ENCODE measurements at regions not wholly inside any gene's neighbourhood (a gene's known extent, or its start where the extent isn't known, plus 50 kb on each side); places are given as distances from the start of the nearest gene placed in this dataset.

- TF ChIP-seq ZNF18 (CRISPR knock-in tag; IDR thresholded peaks at IDR 0.05; ENCODE audit: insufficient replicate concordance) (no peak), MEIS1 (CRISPR knock-in tag; IDR thresholded peaks at IDR 0.05; ENCODE audit: borderline replicate concordance) (no peak), MZF1 (CRISPR knock-in tag; IDR thresholded peaks at IDR 0.05; ENCODE audit: borderline replicate concordance) (no peak), PBX3 (CRISPR knock-in tag; IDR thresholded peaks at IDR 0.05; ENCODE audit: borderline replicate concordance) (no peak)
Observed at GRCh38 chr2:125168442-125168841, 1143.4 kb downstream of the CNTNAP5 start (continued).

GRCh38 chr2:125169022-125169763, 1144.1 kb downstream of the CNTNAP5 start:
- Histone ChIP-seq H3K79me2 (ENCODE audit: insufficient read depth, low read length) (no peaks in the 10 kb centered on the region), H3K9me3 (ENCODE audit: low read length) (peaks cover 47% of the 10 kb centered on the region), H3K27ac (ENCODE audit: extremely low read length, insufficient read depth, low read length) (no peak overlapping the region), H3K36me3 (replicated peaks in 1 of 2; ENCODE audit: control insufficient read depth in 1 of 2, insufficient read depth in 2 of 2, low read length in 2 of 2) (no peaks in the 10 kb centered on the region), H2AFZ (ENCODE audit: low read length) (no peak overlapping the region), H3K9ac (ENCODE audit: insufficient read depth, low read depth, low read length) (no peak overlapping the region), H3K27me3 (ENCODE audit: control insufficient read depth in 1 of 2, insufficient read depth in 2 of 2, low read length in 2 of 2) (no peaks in the 10 kb centered on the region), H3K4me3 (replicated peaks in 1 of 3; ENCODE audit: insufficient read depth in 1 of 3, low read depth in 2 of 3, low read length in 3 of 3) (no peak overlapping the region), H3K4me1 (ENCODE audit: insufficient read depth, low read length) (no peaks in the 10 kb centered on the region), H3K4me2 (ENCODE audit: low read depth, low read length) (no peak overlapping the region), H4K20me1 (ENCODE audit: insufficient read depth, low read length) (no peaks in the 10 kb centered on the region)
- FAIRE-seq (no peak), DNase-seq (ENCODE audit: low spot score) (no peak), ATAC-seq (no peak)
- intact Hi-C loops (cut with micrococcal nuclease; ENCODE audit: unreplicated experiment) (loop anchor here (10.0 kb wide), 1 partner anchor 76 kb away; no protein-coding TSS in a partner anchor), in situ Hi-C loops (cut with HindIII; ENCODE audit: extremely low pct_ligation_motif_present, low pct_unique_long_range_greater_than_20kb) (no loop called here)
- BruUV-seq (replicated peaks): no TSS peak
- ChIA-PET CTCF (ENCODE audit: low intra/inter-chr PET ratio, low total read pairs) (no interaction called here), POLR2A (no interaction called here)
- 11% methylated on average over 6 of the region's 6 CpGs for WGBS (ENCODE audit: low lambda C conversion rate)
- TF ChIP-seq ZNF563 (CRISPR knock-in tag; IDR thresholded peaks at IDR 0.05): no peak
- TF ChIP-seq DMAP1 (CRISPR knock-in tag; IDR thresholded peaks at IDR 0.05): no peak
- TF ChIP-seq TFAP4 (IDR thresholded peaks at IDR 0.05; ENCODE audit: borderline replicate concordance, low read depth): no peak
- no peak for TF ChIP-seq ZBTB44 (CRISPR knock-in tag; IDR thresholded peaks at IDR 0.05)
- no peak for TF ChIP-seq MBD4 (IDR thresholded peaks at IDR 0.05; ENCODE audit: borderline replicate concordance, low read length)
- TF ChIP-seq GMEB1 (CRISPR knock-in tag; IDR thresholded peaks at IDR 0.05; ENCODE audit: borderline replicate concordance): no peak
- TF ChIP-seq ZNF230 (CRISPR knock-in tag; IDR thresholded peaks at IDR 0.05): no peak
- TF ChIP-seq HMGA1 (CRISPR knock-in tag; conservative IDR thresholded peaks at IDR 0.05): no peak
- TF ChIP-seq POLR2AphosphoS5 (IDR thresholded peaks at IDR 0.05; ENCODE audit: low read depth, low read length): no peak

All from HepG2 (cell line).